ENCODE measurements at regions not wholly inside any gene's neighbourhood (a gene's known extent, or its start where the extent isn't known, plus 50 kb on each side); places are given as distances from the start of the nearest gene placed in this dataset.
A peak's percentile ranks its signal among the peaks of the same experiment; 100 is the strongest.

GRCh38 chr2:82803307-82803706, 1655.8 kb downstream of the SUCLG1 start:
- H3K4me3 ChIP-seq (replicated peaks in 1 of 4; ENCODE audit: control extremely low read depth in 1 of 4, insufficient read depth in 1 of 4, low read depth in 3 of 4, low read length in 4 of 4), result no peak overlapping the region
- no peak for TF ChIP-seq CTCF (conservative IDR thresholded peaks at IDR 0.05 in 1 of 2, IDR thresholded peaks at IDR 0.05 in 1 of 2; ENCODE audit: low read depth in 1 of 2, low read length in 2 of 2)
- TF ChIP-seq EZH2 (IDR thresholded peaks at IDR 0.05; ENCODE audit: low read length, missing control alignments), result no peak
- no peaks in the 10 kb centered on the region for H3K79me2 ChIP-seq (ENCODE audit: control insufficient read depth, insufficient read depth, low read length)
- H2AFZ ChIP-seq (ENCODE audit: low read length), result no peak overlapping the region
- H3K36me3 ChIP-seq (ENCODE audit: control insufficient read depth, insufficient read depth, low read length), result no peaks in the 10 kb centered on the region
- no peaks in the 10 kb centered on the region for H3K4me1 ChIP-seq (ENCODE audit: control insufficient read depth, extremely low read depth, insufficient read depth, low read length)
- H3K27ac ChIP-seq (ENCODE audit: insufficient read depth, low read length), result no peak overlapping the region
- H4K20me1 ChIP-seq (ENCODE audit: control insufficient read depth, extremely low read depth, insufficient read depth, low read length), result no peaks in the 10 kb centered on the region
- no peaks in the 10 kb centered on the region for H3K9me3 ChIP-seq (ENCODE audit: control insufficient read depth, insufficient read depth, low read depth, low read length)
- H3K4me2 ChIP-seq (ENCODE audit: extremely low read depth, insufficient read depth, low read length), result no peak overlapping the region
- H3K27me3 ChIP-seq (ENCODE audit: control insufficient read depth, insufficient read depth, low read length), result no peaks in the 10 kb centered on the region
- no peak for DNase-seq (ENCODE audit: low read depth in 2 of 2)
- H3K9ac ChIP-seq (ENCODE audit: insufficient read depth, low read length), result no peak overlapping the region

- no peaks in the 10 kb centered on the region for H3K36me3 ChIP-seq (ENCODE audit: control insufficient read depth, insufficient read depth, low read length)
- no peaks in the 10 kb centered on the region for H3K9me3 ChIP-seq (ENCODE audit: control insufficient read depth, insufficient read depth, low read depth, low read length)
- H2AFZ ChIP-seq (ENCODE audit: low read length), result no peak overlapping the region
- no peak overlapping the region for H3K4me2 ChIP-seq (ENCODE audit: extremely low read depth, insufficient read depth, low read length)
- H3K79me2 ChIP-seq (ENCODE audit: control insufficient read depth, insufficient read depth, low read length), result no peaks in the 10 kb centered on the region
- H3K4me3 ChIP-seq (replicated peaks in 1 of 4; ENCODE audit: control extremely low read depth in 1 of 4, insufficient read depth in 1 of 4, low read depth in 3 of 4, low read length in 4 of 4), result no peak overlapping the region
- DNase-seq (ENCODE audit: low read depth in 2 of 2), result no peak
- no peaks in the 10 kb centered on the region for H3K4me1 ChIP-seq (ENCODE audit: control insufficient read depth, extremely low read depth, insufficient read depth, low read length)
- no peaks in the 10 kb centered on the region for H3K27me3 ChIP-seq (ENCODE audit: control insufficient read depth, insufficient read depth, low read length)
- no peak overlapping the region for H3K27ac ChIP-seq (ENCODE audit: insufficient read depth, low read length)
- TF ChIP-seq EZH2 (IDR thresholded peaks at IDR 0.05; ENCODE audit: low read length, missing control alignments), result no peak
- TF ChIP-seq CTCF (conservative IDR thresholded peaks at IDR 0.05 in 1 of 2, IDR thresholded peaks at IDR 0.05 in 1 of 2; ENCODE audit: low read depth in 1 of 2, low read length in 2 of 2), result no peak
- H4K20me1 ChIP-seq (ENCODE audit: control insufficient read depth, extremely low read depth, insufficient read depth, low read length), result no peaks in the 10 kb centered on the region
- H3K9ac ChIP-seq (ENCODE audit: insufficient read depth, low read length), result no peak overlapping the region
Measured at GRCh38 chr2:82797469-82797868, 1661.6 kb downstream of the SUCLG1 start.

GRCh38 chr2:82796132-82796531, 1662.9 kb downstream of the SUCLG1 start:
- DNase-seq (ENCODE audit: low read depth in 2 of 2), result peak; percentile 25 to 39

More at GRCh38 chr2:82796132-82796531, 1662.9 kb downstream of the SUCLG1 start:
- Histone ChIP-seq H3K27ac (ENCODE audit: insufficient read depth, low read length) (no peak overlapping the region), H2AFZ (ENCODE audit: low read length) (no peak overlapping the region), H4K20me1 (ENCODE audit: control insufficient read depth, extremely low read depth, insufficient read depth, low read length) (no peaks in the 10 kb centered on the region), H3K4me2 (ENCODE audit: extremely low read depth, insufficient read depth, low read length) (no peak overlapping the region), H3K9ac (ENCODE audit: insufficient read depth, low read length) (no peak overlapping the region), H3K4me1 (ENCODE audit: control insufficient read depth, extremely low read depth, insufficient read depth, low read length) (no peaks in the 10 kb centered on the region), H3K36me3 (ENCODE audit: control insufficient read depth, insufficient read depth, low read length) (no peaks in the 10 kb centered on the region), H3K9me3 (ENCODE audit: control insufficient read depth, insufficient read depth, low read depth, low read length) (no peaks in the 10 kb centered on the region), H3K27me3 (ENCODE audit: control insufficient read depth, insufficient read depth, low read length) (no peaks in the 10 kb centered on the region), H3K4me3 (replicated peaks in 1 of 4; ENCODE audit: control extremely low read depth in 1 of 4, insufficient read depth in 1 of 4, low read depth in 3 of 4, low read length in 4 of 4) (no peak overlapping the region), H3K79me2 (ENCODE audit: control insufficient read depth, insufficient read depth, low read length) (no peaks in the 10 kb centered on the region)
- TF ChIP-seq EZH2 (IDR thresholded peaks at IDR 0.05; ENCODE audit: low read length, missing control alignments), result no peak
- TF ChIP-seq CTCF (conservative IDR thresholded peaks at IDR 0.05 in 1 of 2, IDR thresholded peaks at IDR 0.05 in 1 of 2; ENCODE audit: low read depth in 1 of 2, low read length in 2 of 2), result no peak

All from fibroblast of lung (primary cell).